AG04449 (cell line): ENCODE measurements at regions not wholly inside any gene's neighbourhood (a gene's known extent, or its start where the extent isn't known, plus 50 kb on each side); places are given as distances from the start of the nearest gene placed in this dataset.

Source experiments
- CTCF ChIA-PET: fragments of 350-600 bp; formaldehyde crosslinking; extraction: SDS; loops from one replicate; lab custom pipeline; 2021; ENCODE audit warnings: antibody characterized with exemption; lab: Yijun Ruan, JAX
- POLR2A ChIA-PET: fragments of 400-600, 350-600 bp; formaldehyde crosslinking; extraction: SDS; loops from one replicate; lab custom pipeline; 2020; ENCODE audit warnings: antibody characterized with exemption, inconsistent platforms; lab: Yijun Ruan, JAX
- DNase-seq: peaks from one replicate; pipeline ENCODE4 v3.0.0-alpha.2; 2010; ENCODE audit warnings: low read depth, low spot score
- H3K4me3 ChIP-seq: 2 replicates; pipeline ENCODE4 v1.5.1; 2011; ENCODE audit warnings: low read depth, mild to moderate bottlenecking, control low read depth, low read length
- CTCF ChIP-seq: IDR thresholded peaks from one replicate; pipeline ENCODE4 v1.5.1; 2011; ENCODE audit warnings: mild to moderate bottlenecking, moderate library complexity, low read length, control low read depth, inconsistent platforms; ENCODE audit not compliant: insufficient read depth; ENCODE audit errors: missing control alignments

DNA sequence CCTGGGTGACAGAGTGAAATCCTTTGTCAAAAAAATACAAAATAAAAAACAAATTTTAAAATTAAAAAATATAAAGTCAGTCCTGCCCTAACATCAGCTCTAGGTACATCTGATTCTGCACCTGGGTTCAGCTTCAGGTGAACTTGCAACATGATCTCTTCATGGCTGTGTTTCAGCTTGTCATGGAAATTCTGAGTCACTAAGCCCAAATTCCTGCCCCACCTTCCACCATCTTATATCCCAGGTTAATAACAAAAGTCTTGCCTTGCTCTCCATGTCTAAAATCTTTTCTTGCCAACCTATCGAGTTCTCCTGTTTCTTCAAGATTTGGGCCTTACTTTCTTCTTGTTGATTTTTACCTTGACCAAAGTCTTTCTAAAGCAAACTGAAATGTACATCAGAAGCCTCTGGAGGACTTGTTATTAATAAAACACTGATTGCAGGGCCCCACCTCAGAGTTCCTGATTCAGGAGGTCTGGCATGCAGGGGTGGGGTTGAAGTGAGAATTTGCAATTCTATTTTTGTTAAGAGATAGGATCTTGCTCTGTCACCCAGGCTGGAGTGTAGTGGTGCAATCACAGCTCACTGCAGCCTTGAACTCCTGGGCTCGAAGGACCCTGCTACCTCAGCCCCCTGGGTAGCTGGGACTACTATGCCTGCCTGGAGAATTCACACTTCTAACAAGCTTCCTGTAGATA, 125.8 kb upstream of the VCX3A start:
- H3K4me3 ChIP-seq, result no peak overlapping the region
- CTCF ChIA-PET, result no interaction called here
- TF ChIP-seq CTCF, result no peak
- no peak for DNase-seq
- POLR2A ChIA-PET, result no interaction called here

- DNase-seq, result no peak
- CTCF ChIA-PET, result no interaction called here
- POLR2A ChIA-PET, result no interaction called here
- no peak for TF ChIP-seq CTCF
- no peak overlapping the region for H3K4me3 ChIP-seq
Observed at GRCh38 chrX:6645216-6645615, 110.3 kb upstream of the VCX3A start.

DNA sequence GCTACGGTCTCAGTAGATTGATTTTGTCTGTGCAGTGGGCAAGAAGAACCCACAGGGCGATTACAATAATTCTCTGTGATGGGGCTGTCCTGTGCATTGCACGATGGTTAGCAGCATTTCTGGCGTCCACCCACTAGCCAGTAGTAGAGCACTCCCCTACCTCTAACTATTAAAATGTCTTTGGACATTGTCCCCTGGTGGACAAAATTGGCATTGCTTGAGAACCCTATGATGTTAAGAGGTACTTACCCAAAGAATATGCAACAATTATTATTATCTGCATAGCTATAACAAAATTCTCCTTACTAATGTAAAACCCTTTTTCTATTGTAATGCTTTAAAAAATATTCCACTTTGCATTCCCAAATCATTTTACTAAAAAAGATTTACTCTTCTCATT, 109.5 kb upstream of the VCX3A start:
- no peak for DNase-seq
- no peak for TF ChIP-seq CTCF
- POLR2A ChIA-PET, result no interaction called here
- CTCF ChIA-PET, result no interaction called here
- no peak overlapping the region for H3K4me3 ChIP-seq

DNA sequence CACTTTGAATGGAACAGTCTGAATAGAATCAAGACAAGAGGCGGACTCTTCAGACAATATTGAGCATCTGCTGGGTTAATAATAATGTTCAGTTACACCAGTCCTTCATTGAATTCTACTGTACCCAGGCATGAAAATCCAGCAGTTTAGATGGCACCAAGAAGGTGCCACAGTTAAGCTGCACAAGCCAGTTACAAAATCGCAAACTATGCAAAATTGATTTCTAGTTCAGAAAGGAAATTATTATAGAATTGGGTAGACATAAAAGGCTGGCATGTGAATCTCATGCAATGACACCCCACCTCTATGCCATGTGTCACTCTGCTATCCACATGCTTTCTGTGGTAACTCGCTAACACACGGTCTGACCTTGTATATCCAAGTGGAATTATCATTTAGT, 105.8 kb upstream of the VCX3A start:
- H3K4me3 ChIP-seq, result no peak overlapping the region
- no peak for TF ChIP-seq CTCF
- CTCF ChIA-PET, result no interaction called here

DNA sequence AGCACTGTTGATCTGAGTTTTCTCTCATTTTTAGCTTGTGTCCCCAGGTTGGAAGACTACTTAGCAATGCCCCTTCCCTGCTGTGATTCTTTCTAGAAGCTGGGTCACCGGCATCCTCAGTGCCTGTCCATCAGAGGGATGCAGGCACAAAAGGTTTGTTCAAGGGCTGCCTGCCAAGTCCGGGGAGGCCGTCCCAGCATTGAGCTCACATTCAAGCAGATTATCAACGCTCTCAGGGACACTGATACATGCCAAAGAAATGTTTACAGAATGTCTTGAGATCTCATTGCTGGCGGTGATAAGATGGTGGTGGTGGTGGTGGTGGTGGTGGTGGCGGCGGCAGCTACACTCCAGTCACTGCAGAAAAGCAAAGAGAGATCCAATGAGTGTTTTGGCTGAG, 79.6 kb upstream of the VCX3A start:
- ChIA-PET CTCF (no interaction called here), POLR2A (no interaction called here)
- no peak for DNase-seq
- no peak for TF ChIP-seq CTCF
- H3K4me3 ChIP-seq, result no peak overlapping the region

More for the DNA sequence above, 105.8 kb upstream of the VCX3A start:
- POLR2A ChIA-PET, result no interaction called here
- no peak for DNase-seq

- H3K4me3 ChIP-seq, result no peak overlapping the region
- no peak for TF ChIP-seq CTCF
- ChIA-PET CTCF (no interaction called here), POLR2A (no interaction called here)
- DNase-seq, result no peak
Observed at GRCh38 chrX:6599230-6599860, 64.4 kb upstream of the VCX3A start.
